C4-2B (cell line): ENCODE measurements at regions not wholly inside any gene's neighbourhood (a gene's known extent, or its start where the extent isn't known, plus 50 kb on each side); places are given as distances from the start of the nearest gene placed in this dataset.

Source experiments
- H3K27ac ChIP-seq: fragments of 450-650 bp; 2 replicates; pipeline ENCODE4 v1.5.1; 2017
- ZFX ChIP-seq: fragments of 450-650 bp; IDR thresholded peaks from 2 replicates; pipeline ENCODE4 v1.6.1; 2017
- TF ChIP-seq, protein P1 (sequence below): fragments of 450-650 bp; conservative IDR thresholded peaks from 2 replicates; pipeline ENCODE4 v1.5.1; 2017; ENCODE audit warnings: mild to moderate bottlenecking

DNA sequence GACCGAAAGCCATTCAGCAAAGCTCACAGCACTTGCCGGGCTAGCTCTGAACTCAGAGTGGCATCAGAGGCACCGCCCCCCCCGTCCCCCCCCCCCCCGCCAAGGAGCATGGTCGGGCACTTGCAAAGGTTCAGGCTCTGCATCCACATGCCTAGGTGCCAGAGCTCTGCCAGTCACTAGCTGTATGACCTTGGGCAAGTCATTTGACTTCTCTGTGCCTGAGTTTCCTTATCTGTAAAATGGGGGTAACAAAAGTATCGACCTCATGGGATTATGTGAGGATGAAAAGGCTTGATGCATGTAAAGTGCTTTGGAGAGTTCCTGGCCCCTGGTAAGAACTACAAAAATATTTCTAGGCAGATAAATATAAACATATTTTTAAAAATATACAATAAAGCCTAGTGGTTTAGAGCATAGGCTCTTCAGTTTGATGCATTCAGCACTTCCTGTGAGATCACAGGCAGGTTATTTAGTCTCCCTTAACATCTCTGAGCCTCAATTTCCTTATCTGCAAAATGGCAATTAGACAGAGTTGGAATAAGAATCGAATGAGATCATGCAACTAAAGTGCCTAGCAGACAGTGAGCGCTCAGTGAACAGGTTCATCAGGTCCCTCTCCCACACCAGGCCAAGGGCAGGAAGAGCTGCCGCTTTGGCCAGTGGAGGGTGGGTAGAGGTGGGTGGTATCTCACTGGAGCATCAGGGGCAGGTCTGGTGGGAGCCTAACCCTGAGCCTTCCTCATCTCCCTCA, 117.2 kb downstream of the CYLD start:
- no peak overlapping the region for H3K27ac ChIP-seq
- TF ChIP-seq ZFX, result no peak
- TF ChIP-seq, protein P1, sequence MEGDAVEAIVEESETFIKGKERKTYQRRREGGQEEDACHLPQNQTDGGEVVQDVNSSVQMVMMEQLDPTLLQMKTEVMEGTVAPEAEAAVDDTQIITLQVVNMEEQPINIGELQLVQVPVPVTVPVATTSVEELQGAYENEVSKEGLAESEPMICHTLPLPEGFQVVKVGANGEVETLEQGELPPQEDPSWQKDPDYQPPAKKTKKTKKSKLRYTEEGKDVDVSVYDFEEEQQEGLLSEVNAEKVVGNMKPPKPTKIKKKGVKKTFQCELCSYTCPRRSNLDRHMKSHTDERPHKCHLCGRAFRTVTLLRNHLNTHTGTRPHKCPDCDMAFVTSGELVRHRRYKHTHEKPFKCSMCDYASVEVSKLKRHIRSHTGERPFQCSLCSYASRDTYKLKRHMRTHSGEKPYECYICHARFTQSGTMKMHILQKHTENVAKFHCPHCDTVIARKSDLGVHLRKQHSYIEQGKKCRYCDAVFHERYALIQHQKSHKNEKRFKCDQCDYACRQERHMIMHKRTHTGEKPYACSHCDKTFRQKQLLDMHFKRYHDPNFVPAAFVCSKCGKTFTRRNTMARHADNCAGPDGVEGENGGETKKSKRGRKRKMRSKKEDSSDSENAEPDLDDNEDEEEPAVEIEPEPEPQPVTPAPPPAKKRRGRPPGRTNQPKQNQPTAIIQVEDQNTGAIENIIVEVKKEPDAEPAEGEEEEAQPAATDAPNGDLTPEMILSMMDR, result no peak

DNA sequence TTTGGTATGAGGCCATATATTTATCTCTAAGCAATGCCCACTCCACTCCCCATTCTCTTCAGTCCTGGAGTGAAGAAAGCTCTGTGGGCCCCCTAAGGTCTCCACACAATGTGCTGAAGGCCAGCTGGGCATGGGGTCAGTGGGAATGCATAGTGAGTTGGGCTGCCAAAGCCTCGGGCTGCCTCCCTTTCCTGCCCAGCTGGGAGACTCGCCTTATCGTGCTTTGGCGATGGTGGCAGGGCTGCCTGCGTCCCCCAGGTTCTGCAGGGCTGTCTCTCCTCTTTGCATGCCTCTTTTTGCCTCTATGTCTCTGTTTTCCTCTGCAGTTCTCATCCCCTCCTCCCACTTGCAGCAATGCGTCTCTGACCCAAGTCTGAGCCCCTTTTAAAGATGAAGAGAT, 116.5 kb downstream of the CYLD start:
- H3K27ac ChIP-seq, result no peak overlapping the region
- no peak for TF ChIP-seq ZFX
- TF ChIP-seq, protein P1, result no peak

DNA sequence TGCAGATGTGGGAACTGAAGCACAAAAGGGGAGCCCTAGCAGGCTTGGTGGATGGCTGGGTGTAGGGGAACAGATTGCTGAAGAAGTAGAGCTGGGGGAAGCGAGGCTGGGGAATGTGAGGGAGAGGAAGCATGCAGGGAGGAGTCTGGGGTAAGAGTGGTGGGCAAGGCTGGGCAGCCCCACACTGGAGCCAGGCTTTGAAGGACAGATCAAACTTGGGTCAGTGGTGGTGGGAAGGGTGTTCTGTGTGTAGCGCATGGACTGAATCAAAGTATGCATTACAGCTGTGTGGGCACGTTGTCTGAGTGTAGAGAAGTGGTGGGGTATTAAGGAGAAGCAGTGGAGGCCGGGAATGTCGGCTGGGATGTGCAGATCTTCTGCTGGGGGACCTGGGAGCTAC, 116.0 kb downstream of the CYLD start:
- no peak overlapping the region for H3K27ac ChIP-seq
- TF ChIP-seq, protein P1, result no peak
- no peak for TF ChIP-seq ZFX

DNA sequence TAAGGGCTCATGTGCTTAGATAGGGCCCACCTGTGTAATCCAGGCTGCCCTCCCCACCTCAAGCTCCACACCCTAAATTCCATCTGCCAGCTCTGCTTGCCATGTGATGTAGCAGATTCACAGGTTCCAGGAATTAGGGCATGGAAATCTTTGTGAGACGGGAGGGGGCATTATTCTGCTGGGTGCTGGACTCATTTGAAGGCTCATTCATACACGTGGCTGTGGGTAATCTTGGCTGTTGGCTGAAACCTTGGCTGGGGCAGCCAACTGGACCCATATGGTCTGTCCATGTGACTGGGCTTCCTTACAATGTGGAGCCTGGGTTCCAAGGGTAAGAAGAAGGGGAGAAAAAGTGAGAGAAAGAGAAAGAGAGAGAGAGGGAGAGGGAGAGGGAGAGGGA, 115.1 kb downstream of the CYLD start:
- no peak for TF ChIP-seq ZFX
- TF ChIP-seq, protein P1, result no peak
- no peak overlapping the region for H3K27ac ChIP-seq

DNA sequence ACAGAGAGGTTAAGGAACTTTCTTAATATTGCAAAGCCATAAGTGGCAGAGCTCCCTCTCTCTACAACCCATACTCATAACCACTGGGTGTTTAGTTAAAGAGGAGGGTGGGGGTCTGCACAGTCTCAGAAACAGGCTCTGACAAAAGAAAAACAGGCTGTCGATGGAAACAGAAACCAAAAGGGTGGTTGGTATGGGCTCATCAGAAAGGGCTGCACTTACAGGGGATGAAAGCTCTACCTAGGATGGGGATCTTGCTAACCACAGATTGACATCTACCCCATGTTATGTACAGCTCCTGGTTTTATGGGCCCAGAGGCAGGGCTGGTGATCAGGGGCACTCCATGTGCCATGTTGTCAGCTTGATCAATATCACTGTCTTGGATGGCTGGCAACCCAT, 111.4 kb downstream of the CYLD start:
- no peak overlapping the region for H3K27ac ChIP-seq
- TF ChIP-seq ZFX, result no peak
- TF ChIP-seq, protein P1, result no peak
